ENCODE measurements at regions not wholly inside any gene's neighbourhood (a gene's known extent, or its start where the extent isn't known, plus 50 kb on each side); places are given as distances from the start of the nearest gene placed in this dataset.
A peak's percentile ranks its signal among the peaks of the same experiment; 100 is the strongest.

- no TSS peak for BruUV-seq (replicated peaks)
- intact Hi-C loops (cut with micrococcal nuclease), result no loop called here
- Mint-ChIP-seq H3K27ac (ENCODE audit: low read depth, unreplicated experiment) (no peak overlapping the region), H3K9me3 (ENCODE audit: unreplicated experiment) (no peaks in the 10 kb centered on the region), H3K4me1 (ENCODE audit: insufficient read depth, unreplicated experiment) (peaks cover 21% of the 10 kb centered on the region), H3K27me3 (ENCODE audit: insufficient read depth, unreplicated experiment) (no peaks in the 10 kb centered on the region), H3K4me3 (ENCODE audit: unreplicated experiment) (no peak overlapping the region), H3K36me3 (ENCODE audit: insufficient read depth, unreplicated experiment) (peaks cover 6% of the 10 kb centered on the region)
- no peak for TF ChIP-seq CTCF (IDR thresholded peaks at IDR 0.05; ENCODE audit: unreplicated experiment)
- CTCF ChIA-PET, result no interaction called here
- POLR2A ChIA-PET, result no interaction called here
- DNase-seq (ENCODE audit: unreplicated experiment), result no peak
Measured at GRCh38 chr15:79171320-79172031, 80.9 kb upstream of the RASGRF1 start.

GRCh38 chr15:79170256-79170664, 79.7 kb upstream of the RASGRF1 start:
- H3K4me3 Mint-ChIP-seq (ENCODE audit: unreplicated experiment), result no peak overlapping the region
- intact Hi-C loops (cut with micrococcal nuclease), result no loop called here
- POLR2A ChIA-PET, result interaction anchor here (0.5 to 1.0 kb wide), 3 partner anchors 11 to 84 kb away, joined by 3 to 4 read pairs (median 3); no protein-coding TSS in a partner anchor
- peaks cover 6% of the 10 kb centered on the region for H3K36me3 Mint-ChIP-seq (ENCODE audit: insufficient read depth, unreplicated experiment)
- peak overlapping the region; percentile 81 for H3K27ac Mint-ChIP-seq (ENCODE audit: low read depth, unreplicated experiment)
- H3K9me3 Mint-ChIP-seq (ENCODE audit: unreplicated experiment), result no peaks in the 10 kb centered on the region
- no peak for TF ChIP-seq CTCF (IDR thresholded peaks at IDR 0.05; ENCODE audit: unreplicated experiment)
- no peaks in the 10 kb centered on the region for H3K27me3 Mint-ChIP-seq (ENCODE audit: insufficient read depth, unreplicated experiment)
- peaks cover 21% of the 10 kb centered on the region for H3K4me1 Mint-ChIP-seq (ENCODE audit: insufficient read depth, unreplicated experiment)
- no TSS peak for BruUV-seq (replicated peaks)
- DNase-seq (ENCODE audit: unreplicated experiment), result peak; percentile 44
- CTCF ChIA-PET, result interaction anchor here (0.6 to 1.3 kb wide), 3 partner anchors 14 to 230 kb away, joined by 3 to 5 read pairs (median 4); no protein-coding TSS in a partner anchor

- ChIA-PET POLR2A (interaction anchor here (0.5 to 1.3 kb wide), 4 partner anchors 12 to 83 kb away, joined by 3 to 4 read pairs (median 3); no protein-coding TSS in a partner anchor), CTCF (interaction anchor here (0.6 to 1.4 kb wide), 5 partner anchors 10 to 923 kb away, joined by 3 to 7 read pairs (median 4); no protein-coding TSS in a partner anchor)
- peaks cover 21% of the 10 kb centered on the region for H3K4me1 Mint-ChIP-seq (ENCODE audit: insufficient read depth, unreplicated experiment)
- H3K36me3 Mint-ChIP-seq (ENCODE audit: insufficient read depth, unreplicated experiment), result peaks cover 6% of the 10 kb centered on the region
- TF ChIP-seq CTCF (IDR thresholded peaks at IDR 0.05; ENCODE audit: unreplicated experiment), result no peak
- intact Hi-C loops (cut with micrococcal nuclease), result no loop called here
- peak; percentile 27 for DNase-seq (ENCODE audit: unreplicated experiment)
- H3K9me3 Mint-ChIP-seq (ENCODE audit: unreplicated experiment), result no peaks in the 10 kb centered on the region
- BruUV-seq (replicated peaks), result no TSS peak
- H3K4me3 Mint-ChIP-seq (ENCODE audit: unreplicated experiment), result no peak overlapping the region
- H3K27ac Mint-ChIP-seq (ENCODE audit: low read depth, unreplicated experiment), result peak overlapping the region; percentile 81
- no peaks in the 10 kb centered on the region for H3K27me3 Mint-ChIP-seq (ENCODE audit: insufficient read depth, unreplicated experiment)
Measured at GRCh38 chr15:79169526-79170133, 79.0 kb upstream of the RASGRF1 start.

GRCh38 chr15:79168922-79169456, 78.4 kb upstream of the RASGRF1 start:
- POLR2A ChIA-PET, result interaction anchor here (1.3 kb wide), 1 partner anchor 11 kb away, joined by 3 read pairs; no protein-coding TSS in a partner anchor
- no peaks in the 10 kb centered on the region for H3K27me3 Mint-ChIP-seq (ENCODE audit: insufficient read depth, unreplicated experiment)
- H3K9me3 Mint-ChIP-seq (ENCODE audit: unreplicated experiment), result no peaks in the 10 kb centered on the region
- H3K4me1 Mint-ChIP-seq (ENCODE audit: insufficient read depth, unreplicated experiment), result peaks cover 21% of the 10 kb centered on the region
- intact Hi-C loops (cut with micrococcal nuclease), result no loop called here
- DNase-seq (ENCODE audit: unreplicated experiment), result peak; percentile 31
- TF ChIP-seq CTCF (IDR thresholded peaks at IDR 0.05; ENCODE audit: unreplicated experiment), result no peak
- BruUV-seq (replicated peaks), result no TSS peak
- H3K27ac Mint-ChIP-seq (ENCODE audit: low read depth, unreplicated experiment), result peak overlapping the region; percentile 81
- H3K4me3 Mint-ChIP-seq (ENCODE audit: unreplicated experiment), result no peak overlapping the region
- CTCF ChIA-PET, result interaction anchor here (0.6 to 1.4 kb wide), 5 partner anchors 9 to 924 kb away, joined by 3 to 7 read pairs (median 5); no protein-coding TSS in a partner anchor
- peaks cover 6% of the 10 kb centered on the region for H3K36me3 Mint-ChIP-seq (ENCODE audit: insufficient read depth, unreplicated experiment)
